HL-60 (cell line): ENCODE measurements at regions not wholly inside any gene's neighbourhood (a gene's known extent, or its start where the extent isn't known, plus 50 kb on each side); places are given as distances from the start of the nearest gene placed in this dataset.

Experiments
- DNase-seq, 2 experiments: peaks; one replicate each; pipeline ENCODE4 v3.0.0-alpha.2; 2010 to 2020; ENCODE audit warnings: low read depth in 1 of 2, low spot score in 1 of 2
- H3K27ac ChIP-seq: fragments of 250-450 bp; sonication (Bioruptor Pico); replicated peaks from 2 replicates; pipeline ENCODE4 v1.5.1; 2020; ENCODE audit warnings: mild to moderate bottlenecking, moderate library complexity
- H3K27me3 ChIP-seq: fragments of 250-450 bp; sonication (Bioruptor Pico); 2 replicates; pipeline ENCODE4 v1.5.1; 2021; ENCODE audit warnings: mild to moderate bottlenecking, moderate library complexity; ENCODE audit not compliant: insufficient read depth, poor library complexity, severe bottlenecking
- H3K4me3 ChIP-seq: replicated peaks from 2 replicates; pipeline ENCODE4 v1.5.1; 2011; ENCODE audit warnings: mild to moderate bottlenecking, control low read depth, low read length; ENCODE audit not compliant: insufficient read depth
- CTCF ChIP-seq: IDR thresholded peaks from one replicate; pipeline ENCODE4 v1.5.1; 2011; ENCODE audit warnings: low read length, control low read depth, inconsistent platforms; ENCODE audit not compliant: insufficient read depth
- GABPA ChIP-seq: IDR thresholded peaks from 2 replicates; pipeline ENCODE4 v1.6.1; 2012; ENCODE audit warnings: low read depth
- POLR2AphosphoS5 ChIP-seq: IDR thresholded peaks from 2 replicates; pipeline ENCODE4 v1.6.1; 2012; ENCODE audit warnings: low read depth
- SPI1 ChIP-seq: IDR thresholded peaks from 2 replicates; pipeline ENCODE4 v1.6.1; 2012; ENCODE audit warnings: low read depth, mild to moderate bottlenecking, borderline replicate concordance
- TF ChIP-seq, protein P1 (sequence below): IDR thresholded peaks from 2 replicates; pipeline ENCODE4 v1.6.1; 2012; ENCODE audit warnings: low read depth; ENCODE audit not compliant: insufficient replicate concordance

- no peak for DNase-seq
- H3K27ac ChIP-seq: no peak overlapping the region
These were observed 468.2 kb upstream of the TNP1 start for GRCh38 chr2:217327953-217328621.

DNA sequence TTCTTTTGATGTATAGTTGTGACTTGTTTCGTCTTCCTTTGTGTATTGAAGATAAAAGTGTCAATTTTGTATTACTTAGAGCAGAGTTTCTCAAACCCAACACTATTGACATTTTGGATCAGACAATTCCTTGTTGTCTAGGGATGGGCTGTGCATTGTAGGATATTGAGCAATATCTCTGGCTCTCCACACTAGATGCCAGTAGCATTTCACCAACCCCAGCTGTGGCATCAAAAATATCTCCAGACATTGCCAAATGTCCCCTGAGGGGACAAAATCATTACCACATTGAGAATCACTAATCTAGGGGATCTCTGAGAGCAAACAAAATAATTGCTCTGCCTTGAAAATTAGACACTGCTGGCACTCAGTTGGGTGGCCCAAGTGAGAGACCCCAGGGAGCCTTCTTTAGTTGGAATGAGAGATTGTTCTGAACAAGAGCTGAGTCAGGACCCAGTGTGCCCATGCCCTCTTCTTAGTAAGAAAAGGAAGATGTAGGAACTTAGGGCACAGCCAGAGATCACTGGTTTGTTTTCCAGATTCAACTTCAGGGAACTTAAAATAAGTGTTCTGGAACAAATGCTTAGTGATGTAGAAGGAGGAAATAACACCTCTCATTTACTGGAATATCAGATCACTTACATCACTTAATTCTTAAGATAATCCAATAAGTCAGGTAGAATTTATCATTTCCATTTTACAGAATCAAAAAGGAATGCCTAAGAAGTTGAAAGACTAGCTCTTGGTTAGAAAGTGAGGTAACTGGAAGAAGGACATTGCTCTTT lies 466.6 kb upstream of the TNP1 start:
- no peak for TF ChIP-seq CTCF
- no peak for TF ChIP-seq SPI1
- TF ChIP-seq, protein P1, sequence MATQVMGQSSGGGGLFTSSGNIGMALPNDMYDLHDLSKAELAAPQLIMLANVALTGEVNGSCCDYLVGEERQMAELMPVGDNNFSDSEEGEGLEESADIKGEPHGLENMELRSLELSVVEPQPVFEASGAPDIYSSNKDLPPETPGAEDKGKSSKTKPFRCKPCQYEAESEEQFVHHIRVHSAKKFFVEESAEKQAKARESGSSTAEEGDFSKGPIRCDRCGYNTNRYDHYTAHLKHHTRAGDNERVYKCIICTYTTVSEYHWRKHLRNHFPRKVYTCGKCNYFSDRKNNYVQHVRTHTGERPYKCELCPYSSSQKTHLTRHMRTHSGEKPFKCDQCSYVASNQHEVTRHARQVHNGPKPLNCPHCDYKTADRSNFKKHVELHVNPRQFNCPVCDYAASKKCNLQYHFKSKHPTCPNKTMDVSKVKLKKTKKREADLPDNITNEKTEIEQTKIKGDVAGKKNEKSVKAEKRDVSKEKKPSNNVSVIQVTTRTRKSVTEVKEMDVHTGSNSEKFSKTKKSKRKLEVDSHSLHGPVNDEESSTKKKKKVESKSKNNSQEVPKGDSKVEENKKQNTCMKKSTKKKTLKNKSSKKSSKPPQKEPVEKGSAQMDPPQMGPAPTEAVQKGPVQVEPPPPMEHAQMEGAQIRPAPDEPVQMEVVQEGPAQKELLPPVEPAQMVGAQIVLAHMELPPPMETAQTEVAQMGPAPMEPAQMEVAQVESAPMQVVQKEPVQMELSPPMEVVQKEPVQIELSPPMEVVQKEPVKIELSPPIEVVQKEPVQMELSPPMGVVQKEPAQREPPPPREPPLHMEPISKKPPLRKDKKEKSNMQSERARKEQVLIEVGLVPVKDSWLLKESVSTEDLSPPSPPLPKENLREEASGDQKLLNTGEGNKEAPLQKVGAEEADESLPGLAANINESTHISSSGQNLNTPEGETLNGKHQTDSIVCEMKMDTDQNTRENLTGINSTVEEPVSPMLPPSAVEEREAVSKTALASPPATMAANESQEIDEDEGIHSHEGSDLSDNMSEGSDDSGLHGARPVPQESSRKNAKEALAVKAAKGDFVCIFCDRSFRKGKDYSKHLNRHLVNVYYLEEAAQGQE: no peak
- no peak for TF ChIP-seq POLR2AphosphoS5
- no peak for TF ChIP-seq GABPA
- H3K27ac ChIP-seq: no peak overlapping the region
- no peak for DNase-seq
- no peak overlapping the region for H3K4me3 ChIP-seq
- peaks cover 2% of the 10 kb centered on the region for H3K27me3 ChIP-seq

More at GRCh38 chr2:217327953-217328621, 468.2 kb upstream of the TNP1 start:
- TF ChIP-seq CTCF: no peak
- TF ChIP-seq SPI1: no peak
- no peak for TF ChIP-seq POLR2AphosphoS5
- TF ChIP-seq GABPA: no peak
- TF ChIP-seq, protein P1: no peak
- Histone ChIP-seq H3K27me3 (peaks cover 2% of the 10 kb centered on the region), H3K4me3 (no peak overlapping the region)

DNA sequence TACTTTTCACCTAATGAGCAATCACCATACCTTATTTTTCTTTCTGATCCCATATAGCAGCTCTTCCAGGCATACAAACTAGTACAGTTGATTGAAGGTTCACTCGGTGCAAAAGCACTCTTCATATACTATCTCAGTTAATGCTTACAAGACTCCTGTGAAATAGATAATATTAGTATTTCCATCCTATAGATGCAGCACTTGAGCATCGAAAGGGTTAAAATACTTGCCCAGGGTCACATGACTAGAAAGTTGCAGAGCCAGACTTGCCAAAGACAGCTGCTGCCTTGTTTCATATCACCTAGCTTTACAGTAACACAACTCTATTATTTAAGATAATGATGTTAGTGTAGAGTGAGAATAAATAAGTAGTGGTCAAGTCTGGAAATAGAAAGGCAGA lies 466.0 kb upstream of the TNP1 start:
- Histone ChIP-seq H3K27me3 (peaks cover 2% of the 10 kb centered on the region), H3K4me3 (no peak overlapping the region), H3K27ac (no peak overlapping the region)
- TF ChIP-seq SPI1 (no peak), CTCF (no peak), POLR2AphosphoS5 (no peak), GABPA (no peak)
- TF ChIP-seq, protein P1: no peak
- no peak for DNase-seq
